ENCODE measurements at regions not wholly inside any gene's neighbourhood (a gene's known extent, or its start where the extent isn't known, plus 50 kb on each side); places are given as distances from the start of the nearest gene placed in this dataset.
"Not testable (repeated sequence)": the region's sequence is repeated elsewhere in the genome, so short reads cannot be mapped to it uniquely, and the experiment has no call there.

DNA sequence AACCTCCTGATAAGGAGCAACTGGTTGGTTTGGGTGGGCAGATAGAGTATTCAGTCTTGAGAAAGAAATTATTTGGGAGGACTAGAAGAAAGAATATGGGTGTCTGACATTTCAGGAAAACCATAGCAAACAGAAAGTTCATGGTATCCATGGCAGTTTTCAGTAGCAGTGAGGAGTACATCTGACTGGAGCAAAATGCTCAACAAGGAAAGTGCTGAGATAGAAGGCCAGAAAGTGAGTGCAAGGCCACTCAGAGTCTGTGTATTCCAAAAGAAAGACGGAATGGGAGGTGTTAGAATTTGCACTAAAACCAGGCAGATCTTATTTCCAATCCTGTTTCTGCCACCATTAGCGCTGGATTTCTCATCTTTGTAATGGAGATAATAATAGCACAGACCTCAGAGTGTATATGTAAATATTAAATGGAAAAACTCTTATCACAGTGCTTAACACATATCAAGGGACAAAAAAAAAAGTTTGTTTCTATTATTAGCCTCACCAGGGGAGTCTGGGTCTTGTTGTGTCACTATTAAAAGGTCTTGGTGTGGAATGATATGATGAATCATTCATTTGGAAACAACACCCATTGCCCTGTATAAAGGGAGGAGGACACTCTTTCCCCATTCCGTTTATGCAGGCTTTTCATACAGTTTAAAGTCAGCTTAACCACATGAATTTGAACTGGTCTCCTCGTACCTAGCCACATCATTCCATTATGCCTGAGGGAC, 349.8 kb downstream of the IPO8 start:
- no peak for DNase-seq (ENCODE audit: low spot score)

DNA sequence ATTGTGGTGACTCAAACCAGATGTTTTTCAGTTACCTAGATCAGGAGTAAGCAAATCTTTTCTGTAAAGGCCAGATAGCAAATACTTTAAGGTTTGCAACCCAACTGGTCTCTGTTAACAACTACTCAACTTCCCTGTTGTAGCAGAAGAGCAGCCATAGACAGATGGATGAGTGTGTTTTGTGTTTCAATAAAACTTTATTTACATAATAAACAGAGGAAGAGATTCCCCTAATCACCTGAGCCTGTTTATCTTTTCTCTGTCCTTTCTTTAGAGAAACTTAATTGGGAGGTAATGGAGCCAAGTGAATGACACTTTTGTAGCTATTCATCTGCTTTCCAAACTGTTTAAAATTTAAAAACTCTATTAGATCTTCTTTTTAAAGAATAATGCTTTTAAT, 365.1 kb downstream of the IPO8 start:
- no peak for DNase-seq (ENCODE audit: low spot score)

DNA sequence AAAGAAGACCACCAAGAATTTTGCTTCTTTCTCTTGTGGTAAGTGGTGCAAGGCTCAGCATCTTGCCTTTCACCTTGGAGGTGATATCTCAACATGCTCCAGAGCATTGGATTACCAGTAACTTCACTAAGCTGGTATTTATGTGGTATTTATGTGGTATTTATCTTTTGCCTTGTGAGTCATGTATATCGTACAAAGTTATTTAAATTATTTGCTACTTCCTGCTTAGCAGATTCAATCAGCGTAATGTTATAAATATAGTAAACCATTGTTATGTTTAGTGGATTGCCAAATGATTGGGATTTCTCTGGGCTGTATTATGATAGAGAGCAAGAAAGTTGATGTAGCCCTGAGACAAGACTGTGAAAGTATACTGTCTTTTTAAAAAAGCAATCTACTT, 366.4 kb downstream of the IPO8 start:
- no peak for DNase-seq (ENCODE audit: low spot score)

GRCh38 chr12:30323008-30323407, 372.7 kb downstream of the IPO8 start:
- DNase-seq (ENCODE audit: low spot score), result no peak

DNA sequence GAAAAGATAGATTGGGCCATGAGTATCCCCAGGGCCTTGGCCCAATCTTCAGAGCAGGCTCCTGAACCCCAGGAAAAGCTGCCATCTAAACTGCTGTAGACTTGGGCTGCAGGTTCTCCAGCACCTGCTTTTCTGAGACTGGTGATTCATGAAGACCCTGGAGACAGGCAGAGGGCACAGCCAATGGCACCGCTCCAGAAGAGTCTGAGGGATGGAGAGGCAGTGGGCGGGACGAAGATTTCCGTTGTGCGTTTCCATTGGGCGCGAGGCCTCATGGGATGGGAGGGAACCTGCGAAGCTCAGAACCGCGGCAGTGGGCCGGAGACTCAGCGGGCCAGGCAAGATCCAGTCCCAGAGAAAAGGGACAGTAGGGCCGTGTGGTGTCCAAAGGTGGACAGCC, 375.1 kb downstream of the IPO8 start:
- DNase-seq (ENCODE audit: low spot score), result no peak

DNA sequence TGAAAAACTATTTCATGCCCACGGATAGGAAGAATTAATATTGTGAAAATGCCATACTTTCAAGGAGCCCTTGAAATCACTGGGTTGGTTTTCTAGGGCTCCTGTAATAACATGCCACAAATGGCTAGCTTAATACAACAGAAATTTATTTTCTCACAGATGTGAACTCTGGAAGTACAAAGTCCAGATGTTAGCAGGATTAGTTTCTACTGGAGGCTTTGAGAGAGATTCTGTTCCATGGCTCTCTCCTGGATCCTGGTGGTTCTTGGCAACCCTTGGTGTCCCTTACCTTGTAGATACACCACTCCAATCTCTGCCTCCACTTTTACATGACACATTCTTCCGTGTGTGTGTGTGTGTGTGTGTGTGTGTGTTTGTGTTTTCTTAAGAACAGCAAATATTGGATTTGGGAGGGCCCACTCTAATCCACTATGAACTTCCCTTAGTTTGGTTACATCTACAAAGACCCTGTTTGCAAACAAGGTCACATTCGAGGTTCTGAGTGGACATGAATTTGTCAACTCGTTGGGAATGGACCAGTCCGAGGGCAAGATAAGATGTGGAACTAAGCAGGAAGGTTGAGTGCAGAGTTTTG, 381.1 kb downstream of the IPO8 start:
- DNase-seq (ENCODE audit: low spot score), result no peak

DNA sequence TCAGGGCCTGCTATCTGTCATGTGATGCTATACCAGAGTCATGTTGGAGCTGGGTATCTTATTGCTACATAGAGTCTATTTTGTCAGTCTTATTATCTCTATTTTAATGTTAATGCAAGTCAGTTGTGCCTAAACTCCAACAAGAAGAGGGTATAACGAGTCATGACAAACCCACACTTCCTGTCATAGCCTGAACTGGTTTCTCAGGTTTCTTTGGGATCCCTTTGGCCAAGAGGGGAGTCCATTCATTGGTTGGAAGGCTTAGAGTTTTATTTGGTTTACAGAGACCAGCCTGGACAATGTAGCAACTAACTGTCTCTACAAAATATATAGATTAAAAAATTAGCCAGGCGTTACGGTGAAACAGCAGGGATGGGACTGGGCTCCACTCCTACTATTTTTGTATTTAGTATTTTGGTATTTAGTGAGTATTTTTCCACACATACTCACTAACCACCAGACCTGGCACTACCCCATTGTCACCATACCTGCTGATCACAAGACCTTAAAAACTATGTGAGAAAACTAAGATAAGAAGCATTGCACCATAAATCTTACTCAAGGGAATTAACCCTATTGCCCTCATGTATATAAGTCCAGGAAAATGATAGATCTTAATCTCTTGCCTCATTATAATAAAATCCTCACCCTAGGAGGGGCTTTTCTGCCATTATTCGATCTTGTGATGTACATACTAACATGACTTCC, 387.5 kb downstream of the IPO8 start:
- DNase-seq (ENCODE audit: low spot score), result no peak

- no peak for DNase-seq (ENCODE audit: low spot score)
Measured at GRCh38 chr12:30304528-30304927, 391.1 kb downstream of the IPO8 start.

- no peak for DNase-seq (ENCODE audit: low spot score)
Measured at GRCh38 chr12:30301291-30301690, 394.4 kb downstream of the IPO8 start.

DNA sequence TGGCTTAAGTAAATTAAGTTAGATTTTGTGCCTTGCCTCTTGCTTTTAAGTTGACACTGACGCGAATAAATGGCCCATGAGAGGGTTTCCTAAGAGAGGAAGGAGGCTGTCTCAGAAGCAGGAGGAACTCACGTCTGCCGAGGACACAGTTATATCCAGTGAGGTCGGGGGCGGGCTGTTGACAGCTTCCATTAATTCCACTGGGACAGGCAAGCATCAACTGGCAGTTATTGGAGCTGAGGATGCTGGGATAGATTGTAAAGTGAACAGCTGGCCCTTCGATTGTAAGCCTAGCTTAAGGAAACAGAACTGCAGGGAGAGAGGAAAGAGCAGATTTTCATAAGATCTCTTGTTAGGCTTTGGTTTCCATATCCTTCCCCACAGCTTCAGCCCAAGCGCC, 399.2 kb downstream of the IPO8 start:
- no peak for DNase-seq (ENCODE audit: low spot score)

DNA sequence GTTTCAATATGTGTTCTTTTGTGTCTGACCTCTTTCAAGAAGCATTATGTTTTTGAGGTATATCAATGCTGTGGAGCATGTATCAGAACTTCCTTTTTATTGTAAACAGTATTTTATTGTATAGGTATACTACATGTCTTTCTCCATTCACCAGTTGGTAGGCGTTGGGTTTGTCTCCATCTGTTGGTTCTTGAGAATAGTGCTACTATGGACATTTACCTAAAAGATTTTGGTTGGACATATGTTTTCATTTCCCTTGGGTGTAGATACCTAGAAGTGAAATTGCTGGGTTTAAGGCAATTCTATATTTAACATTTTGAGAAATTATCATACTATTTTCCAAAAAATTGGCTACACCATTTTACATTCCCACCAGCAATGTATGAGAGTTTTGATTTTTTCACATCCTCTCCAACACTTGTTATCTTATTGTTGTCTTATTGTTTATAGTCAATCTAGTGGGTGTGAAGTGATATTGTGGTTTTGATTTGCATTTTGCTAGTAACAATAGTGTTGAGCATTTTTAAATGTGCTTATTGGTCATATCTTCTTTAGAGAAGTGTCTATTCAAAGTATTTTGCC, 409.2 kb downstream of the IPO8 start:
- DNase-seq (ENCODE audit: low spot score), result no peak

DNA sequence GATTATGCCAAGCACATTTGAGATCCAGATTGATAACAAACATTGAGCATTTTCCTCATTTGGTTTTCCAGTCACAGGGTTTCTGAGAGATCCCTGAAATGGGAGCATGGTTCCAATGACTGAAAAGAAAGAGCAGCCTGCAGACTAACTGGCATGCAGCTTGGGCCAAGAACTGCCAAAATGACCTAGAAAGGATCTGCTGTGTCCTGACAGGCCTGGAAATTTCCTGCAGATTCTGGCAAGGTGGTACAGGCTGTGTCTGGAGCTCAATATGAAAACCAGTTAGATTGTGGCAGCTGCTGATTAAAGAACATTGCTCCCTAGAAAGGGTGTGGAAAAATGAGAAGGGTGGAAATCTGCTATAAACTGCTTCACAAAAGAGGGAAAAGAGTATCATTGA, 417.3 kb downstream of the IPO8 start:
- DNase-seq (ENCODE audit: low spot score), result peak; percentile 68

DNA sequence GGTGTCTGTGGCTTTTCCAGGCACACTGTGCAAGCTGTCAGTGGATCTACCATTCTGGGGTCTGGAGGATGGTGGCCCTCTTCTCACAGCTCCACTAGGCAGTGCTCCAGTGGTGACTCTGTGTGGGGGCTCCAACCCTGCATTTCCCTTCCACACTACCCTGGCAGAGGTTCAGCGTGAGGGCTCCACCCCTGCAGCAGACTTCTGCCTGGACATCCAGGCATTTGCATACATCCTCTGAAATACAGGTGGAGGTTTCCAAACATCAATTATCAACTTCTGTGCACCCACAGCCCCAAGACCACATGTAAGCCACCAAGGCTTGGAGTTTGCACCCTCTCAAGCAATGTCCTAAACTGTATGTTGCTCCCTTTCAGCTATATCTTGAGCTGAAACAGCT, 423.2 kb downstream of the IPO8 start:
- not testable (repeated sequence) for DNase-seq (ENCODE audit: low spot score)

DNA sequence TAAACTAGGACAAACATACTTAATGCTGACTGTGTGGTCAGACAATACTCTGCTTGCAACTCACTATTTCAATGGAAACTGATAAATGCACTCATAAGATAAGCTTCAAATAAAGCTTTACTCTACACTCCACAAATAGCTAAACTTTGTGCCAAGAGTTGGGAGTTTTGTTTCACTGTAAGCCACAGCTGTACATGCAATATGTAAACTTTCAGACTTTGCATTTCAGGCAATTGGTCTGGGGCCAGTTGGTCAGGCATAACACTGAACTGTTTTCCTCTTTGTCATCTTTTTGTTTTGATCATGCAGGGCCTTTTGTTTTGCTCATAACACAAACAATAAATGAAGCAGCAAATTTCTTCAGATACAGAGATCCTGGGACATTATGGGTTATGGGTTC, 426.2 kb downstream of the IPO8 start:
- DNase-seq (ENCODE audit: low spot score), result no peak

GRCh38 chr12:30268041-30268440, 427.6 kb downstream of the IPO8 start:
- no peak for DNase-seq (ENCODE audit: low spot score)

GRCh38 chr12:30263434-30263833, 432.2 kb downstream of the IPO8 start:
- no peak for DNase-seq (ENCODE audit: low spot score)

GRCh38 chr12:30257618-30258017, 438.1 kb downstream of the IPO8 start:
- no peak for DNase-seq (ENCODE audit: low spot score)

GRCh38 chr12:30251546-30251945, 444.1 kb downstream of the IPO8 start:
- DNase-seq (ENCODE audit: low spot score), result no peak

GRCh38 chr12:30243426-30243825, 452.2 kb downstream of the IPO8 start:
- DNase-seq (ENCODE audit: low spot score), result no peak

GRCh38 chr12:30219047-30219446, 435.3 kb upstream of the TMTC1 start:
- no peak for DNase-seq (ENCODE audit: low spot score)

- DNase-seq (ENCODE audit: low spot score), result no peak
Measured at GRCh38 chr12:30218073-30218472, 434.3 kb upstream of the TMTC1 start.

GRCh38 chr12:30213166-30213565, 429.4 kb upstream of the TMTC1 start:
- DNase-seq (ENCODE audit: low spot score), result no peak

DNA sequence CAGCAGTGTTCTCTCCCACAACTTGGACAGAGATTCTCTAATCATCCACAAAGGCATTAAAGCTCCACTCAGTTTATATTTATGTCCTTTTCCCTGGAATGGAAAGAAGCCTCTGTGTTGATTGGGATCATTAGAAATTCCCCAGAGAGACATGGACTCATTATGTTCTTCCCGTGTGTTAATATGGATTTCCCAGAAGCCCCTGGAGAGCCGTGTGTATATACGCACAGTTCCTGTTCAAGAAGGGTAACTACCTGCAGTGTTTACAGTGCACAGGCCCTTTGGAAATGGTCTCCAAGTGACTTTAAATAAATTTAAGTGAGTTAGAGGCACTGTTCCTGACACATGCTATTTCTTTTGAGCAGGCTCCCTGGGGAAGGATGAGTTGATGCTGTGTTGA, 428.0 kb upstream of the TMTC1 start:
- no peak for DNase-seq (ENCODE audit: low spot score)
